OCI-LY7 (cell line): ENCODE measurements at regions not wholly inside any gene's neighbourhood (a gene's known extent, or its start where the extent isn't known, plus 50 kb on each side); places are given as distances from the start of the nearest gene placed in this dataset.

Source experiments
- BruUV-seq: library from RNA; stranded (reverse); fragments of 400-500 nt; replicated peaks from 2 replicates; lab custom pipeline; 2021; lab: Mats Ljungman, UMichigan
- CTCF ChIA-PET: fragments of 300-600 bp; sonication (Branson Sonifier 250); formaldehyde crosslinking; loops from one replicate; lab custom pipeline; 2022; ENCODE audit warnings: antibody characterized with exemption; ENCODE audit not compliant: unreplicated experiment; lab: Charles Lee
- POLR2A ChIA-PET: fragments of 300-600 bp; sonication (Branson Sonifier 250); formaldehyde crosslinking; loops from one replicate; lab custom pipeline; 2022; ENCODE audit warnings: antibody characterized with exemption; lab: Charles Lee
- DNase-seq: peaks from one replicate; pipeline ENCODE4 v3.0.0-alpha.2; 2015; ENCODE audit warnings: low spot score
- H2AFZ ChIP-seq: fragments of 200-600 bp; sonication (generic), shearing (Covaris generic); 2 replicates; pipeline ENCODE4 v1.6.1; 2014; ENCODE audit warnings: mild to moderate bottlenecking, antibody characterized with exemption, low read length, moderate library complexity
- H3K27ac ChIP-seq: fragments of 200-600 bp; sonication (generic); 2 replicates; pipeline ENCODE4 v1.5.1; 2014; ENCODE audit warnings: mixed run types, low read depth, mild to moderate bottlenecking, moderate library complexity, low read length, inconsistent platforms; ENCODE audit not compliant: poor library complexity, severe bottlenecking
- H3K36me3 ChIP-seq: fragments of 200-600 bp; sonication (generic); 2 replicates; pipeline ENCODE4 v1.6.1; 2014; ENCODE audit warnings: mild to moderate bottlenecking, antibody characterized with exemption, low read length, moderate library complexity, mixed read lengths; ENCODE audit not compliant: insufficient read depth
- H3K4me1 ChIP-seq: fragments of 200-600 bp; sonication (generic); 2 replicates; pipeline ENCODE4 v1.5.1; 2014; ENCODE audit warnings: mild to moderate bottlenecking, low read length; ENCODE audit not compliant: insufficient read depth, poor library complexity, severe bottlenecking
- H3K4me2 ChIP-seq: fragments of 200-600 bp; sonication (generic); 2 replicates; pipeline ENCODE4 v1.6.1; 2014; ENCODE audit warnings: mild to moderate bottlenecking, low read length
- H3K4me3 ChIP-seq: fragments of 200-600 bp; sonication (generic); 2 replicates; pipeline ENCODE4 v1.5.1; 2014; ENCODE audit warnings: mild to moderate bottlenecking, low read depth, low read length; ENCODE audit not compliant: poor library complexity, severe bottlenecking
- H3K79me2 ChIP-seq: fragments of 200-600 bp; sonication (generic); 2 replicates; pipeline ENCODE4 v1.6.1; 2016; ENCODE audit warnings: low read depth, mild to moderate bottlenecking, low read length, moderate library complexity, mixed read lengths; ENCODE audit not compliant: insufficient read depth
- H3K9me2 ChIP-seq: fragments of 200-600 bp; sonication (generic); 2 replicates; pipeline ENCODE4 v1.6.1; 2016; ENCODE audit warnings: mild to moderate bottlenecking, low read length, mixed read lengths; ENCODE audit not compliant: insufficient read depth
- H3K9me3 ChIP-seq: fragments of 200-600 bp; sonication (generic); 2 replicates; pipeline ENCODE4 v1.6.1; 2014; ENCODE audit warnings: mild to moderate bottlenecking, mixed run types, low read length, mixed read lengths
- H4K20me1 ChIP-seq: fragments of 200-600 bp; sonication (generic); 2 replicates; pipeline ENCODE4 v1.6.1; 2014; ENCODE audit warnings: mild to moderate bottlenecking, antibody characterized with exemption, low read length, moderate library complexity, mixed read lengths; ENCODE audit not compliant: insufficient read depth
- EZH2phosphoT487 ChIP-seq: fragments of 200-600 bp; sonication (generic); IDR thresholded peaks from 2 replicates; pipeline ENCODE4 v1.6.1; 2018; ENCODE audit warnings: low read depth, borderline replicate concordance, mild to moderate bottlenecking, mixed run types, antibody characterized with exemption, low read length, moderate library complexity, mixed read lengths
- intact Hi-C: fragments of 100-400 bp; cut with micrococcal nuclease; formaldehyde crosslinking; loops from one replicate; pipeline ENCODE4 v1.10.0; 2022; ENCODE audit not compliant: unreplicated experiment
- TF ChIP-seq, protein P1 (sequence below): fragments of 200-600 bp; sonication (generic); conservative IDR thresholded peaks from 2 replicates; pipeline ENCODE4 v1.5.1; 2014; ENCODE audit warnings: mild to moderate bottlenecking, antibody characterized with exemption, low read length, moderate library complexity, mixed read lengths

DNA sequence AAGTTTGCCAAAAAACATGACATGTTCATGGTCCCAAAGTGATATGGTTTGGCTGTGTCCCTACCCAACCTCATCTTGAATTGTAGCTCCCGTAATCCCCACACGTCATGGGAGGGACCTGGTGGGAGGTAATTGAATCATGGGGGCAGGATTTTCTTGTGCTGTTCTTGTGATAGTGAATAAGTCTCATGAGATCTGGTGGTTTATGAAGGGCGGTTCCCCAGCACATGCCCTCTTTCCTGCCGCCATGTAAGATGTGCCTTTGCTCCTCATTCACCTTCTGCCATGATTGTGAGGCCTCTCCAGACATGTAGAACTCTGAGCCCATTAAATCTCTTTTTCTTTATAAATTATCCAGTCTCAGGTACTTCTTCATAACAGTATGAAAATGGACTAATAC is 322.1 kb downstream of the MED10 start:
- ChIA-PET CTCF (no interaction called here), POLR2A (no interaction called here)
- H3K36me3 ChIP-seq = no peaks in the 10 kb centered on the region
- no peaks in the 10 kb centered on the region for H4K20me1 ChIP-seq
- no peak for DNase-seq
- H3K9me3 ChIP-seq = no peaks in the 10 kb centered on the region
- H2AFZ ChIP-seq = no peak overlapping the region
- TF ChIP-seq EZH2phosphoT487 = no peak
- TF ChIP-seq, protein P1, sequence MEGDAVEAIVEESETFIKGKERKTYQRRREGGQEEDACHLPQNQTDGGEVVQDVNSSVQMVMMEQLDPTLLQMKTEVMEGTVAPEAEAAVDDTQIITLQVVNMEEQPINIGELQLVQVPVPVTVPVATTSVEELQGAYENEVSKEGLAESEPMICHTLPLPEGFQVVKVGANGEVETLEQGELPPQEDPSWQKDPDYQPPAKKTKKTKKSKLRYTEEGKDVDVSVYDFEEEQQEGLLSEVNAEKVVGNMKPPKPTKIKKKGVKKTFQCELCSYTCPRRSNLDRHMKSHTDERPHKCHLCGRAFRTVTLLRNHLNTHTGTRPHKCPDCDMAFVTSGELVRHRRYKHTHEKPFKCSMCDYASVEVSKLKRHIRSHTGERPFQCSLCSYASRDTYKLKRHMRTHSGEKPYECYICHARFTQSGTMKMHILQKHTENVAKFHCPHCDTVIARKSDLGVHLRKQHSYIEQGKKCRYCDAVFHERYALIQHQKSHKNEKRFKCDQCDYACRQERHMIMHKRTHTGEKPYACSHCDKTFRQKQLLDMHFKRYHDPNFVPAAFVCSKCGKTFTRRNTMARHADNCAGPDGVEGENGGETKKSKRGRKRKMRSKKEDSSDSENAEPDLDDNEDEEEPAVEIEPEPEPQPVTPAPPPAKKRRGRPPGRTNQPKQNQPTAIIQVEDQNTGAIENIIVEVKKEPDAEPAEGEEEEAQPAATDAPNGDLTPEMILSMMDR = no peak
- H3K9me2 ChIP-seq = no peaks in the 10 kb centered on the region
- H3K79me2 ChIP-seq = no peaks in the 10 kb centered on the region
- H3K4me1 ChIP-seq = no peaks in the 10 kb centered on the region
- BruUV-seq = no TSS peak
- H3K4me2 ChIP-seq = no peak overlapping the region
- H3K4me3 ChIP-seq = no peak overlapping the region
- no peak overlapping the region for H3K27ac ChIP-seq
- intact Hi-C loops = no loop called here

DNA sequence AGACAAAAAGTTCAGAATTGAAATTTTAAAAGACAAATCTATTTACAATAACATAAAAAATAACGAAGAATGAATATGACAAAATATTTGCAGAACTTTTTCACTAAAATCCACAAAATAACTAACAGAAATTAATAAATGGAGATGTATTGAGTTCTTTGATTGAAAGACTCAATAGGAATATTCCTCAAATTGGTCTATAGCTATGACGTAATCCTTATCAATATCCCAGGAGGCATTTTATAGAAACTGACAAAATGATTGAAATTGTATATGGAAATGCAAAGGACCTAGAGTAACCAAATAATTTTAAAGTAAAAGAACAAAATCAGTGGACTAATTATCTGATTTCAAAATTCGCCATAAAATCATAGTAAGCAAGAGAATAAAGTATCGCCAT is 328.7 kb downstream of the MED10 start:
- Histone ChIP-seq H3K9me2 (no peaks in the 10 kb centered on the region), H2AFZ (no peak overlapping the region), H3K4me3 (no peak overlapping the region), H3K79me2 (no peaks in the 10 kb centered on the region), H3K4me1 (no peaks in the 10 kb centered on the region), H3K36me3 (no peaks in the 10 kb centered on the region), H3K4me2 (no peak overlapping the region), H3K27ac (no peak overlapping the region), H4K20me1 (no peaks in the 10 kb centered on the region), H3K9me3 (no peaks in the 10 kb centered on the region)
- TF ChIP-seq EZH2phosphoT487 = no peak
- TF ChIP-seq, protein P1 = no peak
- POLR2A ChIA-PET = interaction anchor here (0.6 kb wide), 1 partner anchor 258 kb away, joined by 3 read pairs; no protein-coding TSS in a partner anchor
- DNase-seq = no peak
- BruUV-seq = no TSS peak
- CTCF ChIA-PET = no interaction called here
- intact Hi-C loops = no loop called here

- Histone ChIP-seq H2AFZ (no peak overlapping the region), H3K36me3 (no peaks in the 10 kb centered on the region), H3K4me3 (no peak overlapping the region), H3K4me2 (no peak overlapping the region), H3K79me2 (no peaks in the 10 kb centered on the region), H4K20me1 (no peaks in the 10 kb centered on the region), H3K9me3 (no peaks in the 10 kb centered on the region), H3K9me2 (no peaks in the 10 kb centered on the region), H3K4me1 (no peaks in the 10 kb centered on the region), H3K27ac (no peak overlapping the region)
- TF ChIP-seq, protein P1 = no peak
- TF ChIP-seq EZH2phosphoT487 = no peak
- POLR2A ChIA-PET = interaction anchor here (0.7 kb wide), 1 partner anchor 960 kb away, joined by 3 read pairs; no protein-coding TSS in a partner anchor
- no peak for DNase-seq
- no TSS peak for BruUV-seq
- intact Hi-C loops = no loop called here
- CTCF ChIA-PET = no interaction called here
Observed at GRCh38 chr5:6048746-6049145, 329.6 kb downstream of the MED10 start.
